HG03432 (cell line): ENCODE measurements at regions not wholly inside any gene's neighbourhood (a gene's known extent, or its start where the extent isn't known, plus 50 kb on each side); places are given as distances from the start of the nearest gene placed in this dataset.

Source experiments
- ATAC-seq: cut with Tn5 transposase; IDR thresholded peaks from one replicate; pipeline ENCODE4 v1.9.1; 2021; ENCODE audit warnings: mild to moderate bottlenecking, moderate library complexity; ENCODE audit not compliant: unreplicated experiment

- ATAC-seq = no peak
These were observed 894.5 kb upstream of the ACVR2A start for GRCh38 chr2:146950361-146950760.

- ATAC-seq = no peak
These were observed 895.4 kb upstream of the ACVR2A start for GRCh38 chr2:146949400-146949799.

- ATAC-seq = no peak
These were observed 900.2 kb upstream of the ACVR2A start for GRCh38 chr2:146944601-146945000.

GRCh38 chr2:146939991-146940685 is 904.7 kb upstream of the ACVR2A start:
- no peak for ATAC-seq

- ATAC-seq = no peak
These were observed 909.9 kb upstream of the ACVR2A start for GRCh38 chr2:146934921-146935320.

- ATAC-seq = peak; percentile 79
These were observed 913.7 kb upstream of the ACVR2A start for GRCh38 chr2:146931109-146931508.

- ATAC-seq = peak; percentile 53
These were observed 917.6 kb upstream of the ACVR2A start for GRCh38 chr2:146927080-146927711.

GRCh38 chr2:146918280-146918679 is 926.5 kb upstream of the ACVR2A start:
- no peak for ATAC-seq

GRCh38 chr2:146917431-146918042 is 927.3 kb upstream of the ACVR2A start:
- ATAC-seq = peak; percentile 62

GRCh38 chr2:146916914-146917313 is 927.9 kb upstream of the ACVR2A start:
- ATAC-seq = no peak

- no peak for ATAC-seq
These were observed 931.4 kb upstream of the ACVR2A start for GRCh38 chr2:146913476-146913875.

- ATAC-seq = no peak
These were observed 932.3 kb upstream of the ACVR2A start for GRCh38 chr2:146912536-146912935.

GRCh38 chr2:146908776-146909175 is 936.1 kb upstream of the ACVR2A start:
- no peak for ATAC-seq

GRCh38 chr2:146898083-146898482 is 946.7 kb upstream of the ACVR2A start:
- no peak for ATAC-seq

GRCh38 chr2:146894514-146894913 is 950.3 kb upstream of the ACVR2A start:
- no peak for ATAC-seq

- ATAC-seq = no peak
These were observed 951.3 kb upstream of the ACVR2A start for GRCh38 chr2:146893500-146894041.

GRCh38 chr2:146890491-146890890 is 954.3 kb upstream of the ACVR2A start:
- ATAC-seq = no peak

GRCh38 chr2:146879882-146880281 is 964.9 kb upstream of the ACVR2A start:
- ATAC-seq = no peak

GRCh38 chr2:146874260-146874658 is 970.6 kb upstream of the ACVR2A start:
- no peak for ATAC-seq

- ATAC-seq = no peak
These were observed 971.1 kb upstream of the ACVR2A start for GRCh38 chr2:146873646-146874259.

GRCh38 chr2:146873056-146873455 is 971.8 kb upstream of the ACVR2A start:
- ATAC-seq = no peak

- ATAC-seq = no peak
These were observed 974.1 kb upstream of the ACVR2A start for GRCh38 chr2:146870691-146871090.
